H9 (cell line): ENCODE measurements at regions not wholly inside any gene's neighbourhood (a gene's known extent, or its start where the extent isn't known, plus 50 kb on each side); places are given as distances from the start of the nearest gene placed in this dataset.

Experiments
- DNase-seq: peaks from one replicate; pipeline ENCODE4 v3.0.0-alpha.2; 2017
- H2AFZ ChIP-seq: one replicate; pipeline ENCODE4 v1.6.1; 2013; ENCODE audit warnings: mild to moderate bottlenecking, low read length, control low read depth, moderate library complexity
- H2AK5ac ChIP-seq: 2 replicates; pipeline ENCODE4 v1.6.1; 2013; ENCODE audit warnings: low read length, control low read depth, mixed read lengths; ENCODE audit not compliant: insufficient read length
- H2BK120ac ChIP-seq: one replicate; pipeline ENCODE4 v1.6.1; 2013; ENCODE audit warnings: low read depth, mild to moderate bottlenecking, low read length, control low read depth, inconsistent platforms; ENCODE audit not compliant: poor library complexity, severe bottlenecking
- H2BK12ac ChIP-seq: 2 replicates; pipeline ENCODE4 v1.6.1; 2013; ENCODE audit warnings: low read length, control low read depth, mixed read lengths, low read depth; ENCODE audit not compliant: insufficient read length
- H2BK15ac ChIP-seq: 2 replicates; pipeline ENCODE4 v1.6.1; 2013; ENCODE audit warnings: low read depth, low read length, control low read depth
- H2BK20ac ChIP-seq: one replicate; pipeline ENCODE4 v1.6.1; 2013; ENCODE audit warnings: low read depth, mild to moderate bottlenecking, low read length, control low read depth, inconsistent platforms; ENCODE audit not compliant: poor library complexity, severe bottlenecking
- H2BK5ac ChIP-seq: 2 replicates; pipeline ENCODE4 v1.6.1; 2013; ENCODE audit warnings: low read length, control low read depth, mixed read lengths; ENCODE audit not compliant: insufficient read length
- H3K14ac ChIP-seq: 2 replicates; pipeline ENCODE4 v1.6.1; 2013; ENCODE audit warnings: low read length, control low read depth; ENCODE audit not compliant: insufficient read depth
- H3K18ac ChIP-seq: 2 replicates; pipeline ENCODE4 v1.6.1; 2013; ENCODE audit warnings: low read depth, mild to moderate bottlenecking, mixed read lengths, low read length, control low read depth; ENCODE audit not compliant: insufficient read length
- H3K23ac ChIP-seq: 2 replicates; pipeline ENCODE4 v1.6.1; 2013; ENCODE audit warnings: low read length, control low read depth, mixed read lengths, low read depth; ENCODE audit not compliant: insufficient read length
- H3K23me2 ChIP-seq: 2 replicates; pipeline ENCODE4 v1.6.1; 2013; ENCODE audit warnings: low read depth, mild to moderate bottlenecking, mixed read lengths, low read length, control low read depth; ENCODE audit not compliant: insufficient read length, poor library complexity, severe bottlenecking
- H3K27ac ChIP-seq: 2 replicates; pipeline ENCODE4 v1.5.1; 2013; ENCODE audit warnings: low read length, control low read depth, mixed read lengths, low read depth; ENCODE audit not compliant: insufficient read length
- H3K27me3 ChIP-seq: 2 replicates; pipeline ENCODE4 v1.6.1; 2013; ENCODE audit warnings: low read length, control low read depth, inconsistent platforms; ENCODE audit not compliant: insufficient read depth
- H3K4ac ChIP-seq: 2 replicates; pipeline ENCODE4 v1.6.1; 2013; ENCODE audit warnings: low read depth, mild to moderate bottlenecking, control low read depth, inconsistent platforms, low read length, moderate library complexity
- H3K4me1 ChIP-seq: 2 replicates; pipeline ENCODE4 v1.6.1; 2013; ENCODE audit warnings: low read length, control low read depth, inconsistent platforms; ENCODE audit not compliant: insufficient read depth
- H3K4me2 ChIP-seq: 2 replicates; pipeline ENCODE4 v1.6.1; 2013; ENCODE audit warnings: low read length, control low read depth, mixed read lengths; ENCODE audit not compliant: insufficient read length, insufficient read depth
- H3K56ac ChIP-seq: 2 replicates; pipeline ENCODE4 v1.6.1; 2013; ENCODE audit warnings: low read depth, mild to moderate bottlenecking, mixed read lengths, low read length, control low read depth; ENCODE audit not compliant: insufficient read length
- H3K79me1 ChIP-seq: 2 replicates; pipeline ENCODE4 v1.6.1; 2013; ENCODE audit warnings: low read depth, mild to moderate bottlenecking, moderate library complexity, low read length, control low read depth, inconsistent platforms; ENCODE audit not compliant: insufficient read depth, poor library complexity, severe bottlenecking
- H3K79me2 ChIP-seq: 2 replicates; pipeline ENCODE4 v1.6.1; 2013; ENCODE audit warnings: low read length, control low read depth, inconsistent platforms; ENCODE audit not compliant: insufficient read depth
- H3K9ac ChIP-seq: 2 replicates; pipeline ENCODE4 v1.6.1; 2013; ENCODE audit warnings: low read length, control low read depth, mixed read lengths; ENCODE audit not compliant: insufficient read length; ENCODE audit errors: extremely low read depth
- H3K9me3 ChIP-seq: one replicate; pipeline ENCODE4 v1.6.1; 2013; ENCODE audit warnings: low read depth, low read length, inconsistent platforms; ENCODE audit not compliant: control insufficient read depth
- H3T11ph ChIP-seq: one replicate; pipeline ENCODE4 v1.6.1; 2013; ENCODE audit warnings: mild to moderate bottlenecking, low read length, control low read depth, inconsistent platforms
- H4K20me1 ChIP-seq: one replicate; pipeline ENCODE4 v1.6.1; 2013; ENCODE audit not compliant: control insufficient read depth, insufficient read length, insufficient read depth
- H4K5ac ChIP-seq: 2 replicates; pipeline ENCODE4 v1.6.1; 2013; ENCODE audit warnings: low read depth, mild to moderate bottlenecking, mixed read lengths, low read length, control low read depth; ENCODE audit not compliant: insufficient read length
- H4K8ac ChIP-seq: replicated peaks from 2 replicates; pipeline ENCODE4 v1.6.1; 2013; ENCODE audit warnings: low read length, control low read depth, mixed read lengths, low read depth; ENCODE audit not compliant: insufficient read length
- H4K91ac ChIP-seq: 2 replicates; pipeline ENCODE4 v1.6.1; 2013; ENCODE audit warnings: low read depth, mild to moderate bottlenecking, moderate library complexity, mixed read lengths, low read length, control low read depth; ENCODE audit not compliant: insufficient read length
- H3K27ac Mint-ChIP-seq, 3 experiments: 2 replicates in 2 of 3; 3 replicates in 1 of 3; pipeline ENCODE4 v1.8.0; 2020 to 2021; ENCODE audit warnings: mixed read lengths in 3 of 3, mild to moderate bottlenecking in 1 of 3, moderate library complexity in 1 of 3
- H3K27me3 Mint-ChIP-seq: 2 replicates; pipeline ENCODE4 v1.8.0; 2021; ENCODE audit warnings: low read depth, mild to moderate bottlenecking, moderate library complexity, mixed read lengths
- H3K36me3 Mint-ChIP-seq, 3 experiments: 2 replicates in 2 of 3; 3 replicates in 1 of 3; pipeline ENCODE4 v1.8.0; 2020 to 2021; ENCODE audit warnings: low read depth in 3 of 3, mixed read lengths in 3 of 3; ENCODE audit not compliant: insufficient read depth in 1 of 3
- H3K4me1 Mint-ChIP-seq, 2 experiments: 2 replicates each; pipeline ENCODE4 v1.8.0; 2020; ENCODE audit warnings: mixed read lengths in 2 of 2
- H3K4me3 Mint-ChIP-seq, 2 experiments: 2 replicates in 1 of 2; 3 replicates in 1 of 2; pipeline ENCODE4 v1.8.0; 2020 to 2021; ENCODE audit warnings: mild to moderate bottlenecking in 2 of 2, mixed read lengths in 2 of 2, moderate library complexity in 1 of 2
- H3K9me3 Mint-ChIP-seq, 2 experiments: 2 replicates in 1 of 2; 3 replicates in 1 of 2; pipeline ENCODE4 v1.8.0; 2020; ENCODE audit warnings: mild to moderate bottlenecking in 2 of 2, mixed read lengths in 2 of 2, moderate library complexity in 1 of 2
- WGBS: extraction: QIAGEN DNeasy Blood & Tissue Kit; methylation state at CpG from one replicate; pipeline ENCODE4 v1.1.7; 2013; ENCODE audit warnings: missing lambda C conversion rate, low lambda C conversion rate, mixed read lengths; ENCODE audit not compliant: insufficient read length; ENCODE audit errors: extremely low coverage; 5-methylcytosine and 5-hydroxymethylcytosine counted together
- TF ChIP-seq, protein P1 (sequence below): fragments of 200-600 bp; sonication (generic); conservative IDR thresholded peaks from 3 replicates; pipeline ENCODE4 v1.8.0; 2021; ENCODE audit warnings: antibody characterized with exemption, mild to moderate bottlenecking

GRCh38 chr17:6241381-6241780, 171.2 kb downstream of the WSCD1 start:
- Histone ChIP-seq H3K27me3 (no peaks in the 10 kb centered on the region), H3K14ac (no peak overlapping the region), H3K23ac (no peak overlapping the region), H3K9me3 (no peaks in the 10 kb centered on the region), H4K5ac (no peak overlapping the region), H3K79me2 (no peaks in the 10 kb centered on the region), H2BK120ac (no peak overlapping the region), H4K8ac (no peak overlapping the region), H2AK5ac (no peak overlapping the region), H4K91ac (no peak overlapping the region), H4K20me1 (no peaks in the 10 kb centered on the region), H3K56ac (no peak overlapping the region), H3K27ac (no peak overlapping the region), H3K18ac (peak overlapping the region; percentile 2), H2BK15ac (no peak overlapping the region), H3K4me1 (peaks cover 12% of the 10 kb centered on the region; the same call in 1 of the 2 replicates), H2BK12ac (no peak overlapping the region), H3K4ac (no peak overlapping the region), H3K79me1 (no peaks in the 10 kb centered on the region), H3K4me2 (no peak overlapping the region), H2BK5ac (no peak overlapping the region), H3K9ac (no peak overlapping the region), H3K23me2 (peaks cover 5% of the 10 kb centered on the region), H2AFZ (no peak overlapping the region), H3T11ph (no peak overlapping the region), H2BK20ac (no peak overlapping the region)
- peak; percentile 43 for DNase-seq
- Mint-ChIP-seq H3K27ac (peak overlapping the region; percentile 17 to 71 (median 69); a peak in 6 of 7 replicates), H3K36me3 (no peaks in the 10 kb centered on the region), H3K4me1 (peaks cover 58 to 69% of the 10 kb centered on the region in 2 experiments), H3K27me3 (peaks cover 2% of the 10 kb centered on the region; the same call in 1 of the 2 replicates), H3K9me3 (no peaks in the 10 kb centered on the region; a peak in 1 of 5 replicates), H3K4me3 (peak overlapping the region in 1 of 2 experiments; percentile 36; a peak in 1 of 5 replicates)
- WGBS: no CpG with 5 or more reads among the region's 6 CpGs
- TF ChIP-seq, protein P1, sequence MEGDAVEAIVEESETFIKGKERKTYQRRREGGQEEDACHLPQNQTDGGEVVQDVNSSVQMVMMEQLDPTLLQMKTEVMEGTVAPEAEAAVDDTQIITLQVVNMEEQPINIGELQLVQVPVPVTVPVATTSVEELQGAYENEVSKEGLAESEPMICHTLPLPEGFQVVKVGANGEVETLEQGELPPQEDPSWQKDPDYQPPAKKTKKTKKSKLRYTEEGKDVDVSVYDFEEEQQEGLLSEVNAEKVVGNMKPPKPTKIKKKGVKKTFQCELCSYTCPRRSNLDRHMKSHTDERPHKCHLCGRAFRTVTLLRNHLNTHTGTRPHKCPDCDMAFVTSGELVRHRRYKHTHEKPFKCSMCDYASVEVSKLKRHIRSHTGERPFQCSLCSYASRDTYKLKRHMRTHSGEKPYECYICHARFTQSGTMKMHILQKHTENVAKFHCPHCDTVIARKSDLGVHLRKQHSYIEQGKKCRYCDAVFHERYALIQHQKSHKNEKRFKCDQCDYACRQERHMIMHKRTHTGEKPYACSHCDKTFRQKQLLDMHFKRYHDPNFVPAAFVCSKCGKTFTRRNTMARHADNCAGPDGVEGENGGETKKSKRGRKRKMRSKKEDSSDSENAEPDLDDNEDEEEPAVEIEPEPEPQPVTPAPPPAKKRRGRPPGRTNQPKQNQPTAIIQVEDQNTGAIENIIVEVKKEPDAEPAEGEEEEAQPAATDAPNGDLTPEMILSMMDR: no peak
